A549 (cell line): ENCODE measurements at regions not wholly inside any gene's neighbourhood (a gene's known extent, or its start where the extent isn't known, plus 50 kb on each side); places are given as distances from the start of the nearest gene placed in this dataset.
A peak's percentile ranks its signal among the peaks of the same experiment; 100 is the strongest.

Experiments used
- ATOH8 ChIP-seq: fragments of 250-450 bp; sonication (Bioruptor Pico); IDR thresholded peaks from 2 replicates; pipeline ENCODE4 v1.5.0; 2020; ENCODE audit warnings: low read depth, mild to moderate bottlenecking, moderate library complexity
- BHLHE40 ChIP-seq: IDR thresholded peaks from 2 replicates; pipeline ENCODE4 v1.6.1; 2012; ENCODE audit warnings: low read depth, low read length, inconsistent platforms
- CBX8 ChIP-seq: fragments of 200-600 bp; sonication (generic); IDR thresholded peaks from 2 replicates; pipeline ENCODE4 v1.6.1; 2016
- CHD4 ChIP-seq: fragments of 200-600 bp; sonication (generic); IDR thresholded peaks from 2 replicates; pipeline ENCODE4 v1.6.1; 2016; ENCODE audit warnings: antibody characterized with exemption, mild to moderate bottlenecking, borderline replicate concordance
- CTCF ChIP-seq: fragments of >200 bp; sonication (Bioruptor Twin); formaldehyde crosslinking; IDR thresholded peaks from 3 replicates; pipeline ENCODE4 v1.5.1; 2016
- EHF ChIP-seq: fragments of 250-450 bp; sonication (Bioruptor Pico); IDR thresholded peaks from 2 replicates; pipeline ENCODE4 v1.5.0; 2020; ENCODE audit warnings: mild to moderate bottlenecking
- EHMT2 ChIP-seq: fragments of 200-600 bp; sonication (generic); IDR thresholded peaks from 2 replicates; pipeline ENCODE4 v1.6.1; 2016; ENCODE audit warnings: antibody characterized with exemption, low read depth, mild to moderate bottlenecking, moderate library complexity
- EP300 ChIP-seq, 2 experiments: fragments of >200 bp; sonication (Bioruptor Twin); formaldehyde crosslinking; IDR thresholded peaks; 2 replicates in 1 of 2; 3 replicates in 1 of 2; pipeline ENCODE4 v1.6.1; 2016 to 2017
- FOSB ChIP-seq: fragments of 250-450 bp; sonication (Bioruptor Pico); IDR thresholded peaks from 2 replicates; pipeline ENCODE4 v1.5.0; 2020; ENCODE audit warnings: mild to moderate bottlenecking, moderate library complexity
- FOXS1 ChIP-seq: fragments of 250-450 bp; sonication (Bioruptor Pico); IDR thresholded peaks from 2 replicates; pipeline ENCODE4 v1.5.0; 2020; ENCODE audit warnings: mild to moderate bottlenecking, moderate library complexity
- HDAC2 ChIP-seq: fragments of 200-600 bp; sonication (generic); IDR thresholded peaks from 2 replicates; pipeline ENCODE4 v1.6.1; 2016
- HOXA7 ChIP-seq: fragments of 250-450 bp; sonication (Bioruptor Pico); IDR thresholded peaks from 2 replicates; pipeline ENCODE4 v1.5.0; 2020; ENCODE audit warnings: mild to moderate bottlenecking, moderate library complexity
- HOXB13 ChIP-seq: fragments of 250-450 bp; sonication (Bioruptor Pico); IDR thresholded peaks from 2 replicates; pipeline ENCODE4 v1.5.0; 2020; ENCODE audit warnings: low read depth, mild to moderate bottlenecking, moderate library complexity
- HOXB5 ChIP-seq: fragments of 250-450 bp; sonication (Bioruptor Pico); IDR thresholded peaks from 2 replicates; pipeline ENCODE4 v1.5.0; 2020; ENCODE audit warnings: mild to moderate bottlenecking, moderate library complexity
- KDM1A ChIP-seq: fragments of 200-600 bp; sonication (generic); IDR thresholded peaks from 2 replicates; pipeline ENCODE4 v1.6.1; 2016; ENCODE audit warnings: low read depth, mild to moderate bottlenecking
- NFE2L2 ChIP-seq: fragments of 150-350 bp; conservative IDR thresholded peaks from 2 replicates; pipeline ENCODE4 v1.6.1; 2014; ENCODE audit warnings: low read length
- NPAS2 ChIP-seq: fragments of 250-450 bp; sonication (Bioruptor Pico); IDR thresholded peaks from 2 replicates; pipeline ENCODE4 v1.8.0; 2022; ENCODE audit warnings: mild to moderate bottlenecking, moderate library complexity, borderline replicate concordance
- NR3C1 ChIP-seq: fragments of >200 bp; sonication (Bioruptor Twin); formaldehyde crosslinking; IDR thresholded peaks from 3 replicates; pipeline ENCODE4 v1.6.1; 2017
- PBX3 ChIP-seq: IDR thresholded peaks from 2 replicates; pipeline ENCODE4 v1.6.1; 2012
- PHF8 ChIP-seq: fragments of 200-600 bp; sonication (generic); IDR thresholded peaks from 2 replicates; pipeline ENCODE4 v1.6.1; 2016; ENCODE audit warnings: low read depth, mild to moderate bottlenecking, antibody characterized with exemption, moderate library complexity, borderline replicate concordance
- POLR2A ChIP-seq: IDR thresholded peaks from 2 replicates; pipeline ENCODE4 v1.6.1; 2012; ENCODE audit warnings: mild to moderate bottlenecking, low read length
- RAD21 ChIP-seq, 2 experiments: fragments of >200 bp in 1 of 2; sonication (Bioruptor Twin) in 1 of 2; formaldehyde crosslinking in 1 of 2; IDR thresholded peaks in 1 of 2; conservative IDR thresholded peaks in 1 of 2; 2 replicates in 1 of 2; 3 replicates in 1 of 2; pipeline ENCODE4 v1.6.1; 2012 to 2018; ENCODE audit warnings: inconsistent platforms in 1 of 2
- REST ChIP-seq: fragments of 200-600 bp; sonication (generic); IDR thresholded peaks from 2 replicates; pipeline ENCODE4 v1.6.1; 2016; ENCODE audit warnings: antibody characterized with exemption, mild to moderate bottlenecking, moderate library complexity
- SMC3 ChIP-seq: fragments of >200 bp; sonication (Bioruptor Twin); formaldehyde crosslinking; IDR thresholded peaks from 3 replicates; pipeline ENCODE4 v1.6.1; 2018; ENCODE audit warnings: inconsistent platforms
- TFCP2L1 ChIP-seq: fragments of 250-450 bp; sonication (Bioruptor Pico); IDR thresholded peaks from 2 replicates; pipeline ENCODE4 v1.5.0; 2021; ENCODE audit warnings: mild to moderate bottlenecking
- ZFP36 ChIP-seq: fragments of 450-650 bp; IDR thresholded peaks from 2 replicates; pipeline ENCODE4 v1.6.1; 2014; ENCODE audit warnings: borderline replicate concordance; ENCODE audit not compliant: partially characterized antibody
- ZNF302 ChIP-seq: fragments of 250-450 bp; sonication (Bioruptor Pico); IDR thresholded peaks from 2 replicates; pipeline ENCODE4 v1.9.0; 2021; ENCODE audit warnings: inconsistent platforms, mild to moderate bottlenecking, moderate library complexity
- TF ChIP-seq, protein P1 (sequence below): fragments of >200 bp; sonication (Bioruptor Twin); formaldehyde crosslinking; IDR thresholded peaks from 3 replicates; pipeline ENCODE4 v1.6.1; 2016
- TF ChIP-seq, protein P2 (sequence below): fragments of 150-350 bp; IDR thresholded peaks from 2 replicates; pipeline ENCODE4 v1.6.1; 2014; ENCODE audit warnings: low read depth, mild to moderate bottlenecking, low read length
- TF ChIP-seq, protein P3 (sequence below): fragments of 450-650 bp; IDR thresholded peaks from 2 replicates; pipeline ENCODE4 v1.6.1; 2014; ENCODE audit warnings: antibody characterized with exemption
- TF ChIP-seq, protein P4 (sequence below): IDR thresholded peaks from 2 replicates; pipeline ENCODE4 v1.6.1; 2012
- TF ChIP-seq, protein P5 (sequence below): fragments of >200 bp; sonication (Bioruptor Twin); formaldehyde crosslinking; IDR thresholded peaks from 2 replicates; pipeline ENCODE4 v1.6.1; 2016

GRCh38 chr10:4725917-4726606 is 99.9 kb upstream of the AKR1E2 start (continued):
- TF ChIP-seq, protein P1, sequence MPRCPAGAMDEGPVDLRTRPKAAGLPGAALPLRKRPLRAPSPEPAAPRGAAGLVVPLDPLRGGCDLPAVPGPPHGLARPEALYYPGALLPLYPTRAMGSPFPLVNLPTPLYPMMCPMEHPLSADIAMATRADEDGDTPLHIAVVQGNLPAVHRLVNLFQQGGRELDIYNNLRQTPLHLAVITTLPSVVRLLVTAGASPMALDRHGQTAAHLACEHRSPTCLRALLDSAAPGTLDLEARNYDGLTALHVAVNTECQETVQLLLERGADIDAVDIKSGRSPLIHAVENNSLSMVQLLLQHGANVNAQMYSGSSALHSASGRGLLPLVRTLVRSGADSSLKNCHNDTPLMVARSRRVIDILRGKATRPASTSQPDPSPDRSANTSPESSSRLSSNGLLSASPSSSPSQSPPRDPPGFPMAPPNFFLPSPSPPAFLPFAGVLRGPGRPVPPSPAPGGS: peak; percentile 91; the same call in 2 of the 3 replicates
- TF ChIP-seq CBX8 (no peak), FOXS1 (CRISPR knock-in tag) (peak; percentile 19; the same call in 1 of the 2 replicates), FOSB (CRISPR knock-in tag) (peak; percentile 77; the same call in 1 of the 2 replicates), EP300 (IDR thresholded peaks at IDR 0.05) (peak; percentile 72 to 87; a peak in 3 of 5 replicates), PHF8 (no peak), ATOH8 (CRISPR knock-in tag) (no peak), RAD21 (conservative IDR thresholded peaks at IDR 0.05 in 1 of 2, IDR thresholded peaks at IDR 0.05 in 1 of 2) (peak; percentile 31 to 66), HOXB13 (CRISPR knock-in tag) (no peak), HDAC2 (no peak), HOXB5 (0 out of 2 replicates have a peak, but pooled peaks have one; percentile 34), EHF (CRISPR knock-in tag) (no peak), HOXA7 (CRISPR knock-in tag) (no peak), CTCF (no peak), EHMT2 (no peak), TFCP2L1 (no peak), NPAS2 (no peak), ZNF302 (CRISPR knock-in tag) (no peak), REST (no peak), NFE2L2 (no peak), POLR2A (no peak), KDM1A (no peak), ZFP36 (no peak), BHLHE40 (no peak), PBX3 (peak; percentile 80), NR3C1 (no peak), SMC3 (peak; percentile 66; the same call in 2 of the 3 replicates), CHD4 (no peak)
- TF ChIP-seq, protein P2, sequence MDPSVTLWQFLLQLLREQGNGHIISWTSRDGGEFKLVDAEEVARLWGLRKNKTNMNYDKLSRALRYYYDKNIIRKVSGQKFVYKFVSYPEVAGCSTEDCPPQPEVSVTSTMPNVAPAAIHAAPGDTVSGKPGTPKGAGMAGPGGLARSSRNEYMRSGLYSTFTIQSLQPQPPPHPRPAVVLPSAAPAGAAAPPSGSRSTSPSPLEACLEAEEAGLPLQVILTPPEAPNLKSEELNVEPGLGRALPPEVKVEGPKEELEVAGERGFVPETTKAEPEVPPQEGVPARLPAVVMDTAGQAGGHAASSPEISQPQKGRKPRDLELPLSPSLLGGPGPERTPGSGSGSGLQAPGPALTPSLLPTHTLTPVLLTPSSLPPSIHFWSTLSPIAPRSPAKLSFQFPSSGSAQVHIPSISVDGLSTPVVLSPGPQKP: no peak
- TF ChIP-seq, protein P3, sequence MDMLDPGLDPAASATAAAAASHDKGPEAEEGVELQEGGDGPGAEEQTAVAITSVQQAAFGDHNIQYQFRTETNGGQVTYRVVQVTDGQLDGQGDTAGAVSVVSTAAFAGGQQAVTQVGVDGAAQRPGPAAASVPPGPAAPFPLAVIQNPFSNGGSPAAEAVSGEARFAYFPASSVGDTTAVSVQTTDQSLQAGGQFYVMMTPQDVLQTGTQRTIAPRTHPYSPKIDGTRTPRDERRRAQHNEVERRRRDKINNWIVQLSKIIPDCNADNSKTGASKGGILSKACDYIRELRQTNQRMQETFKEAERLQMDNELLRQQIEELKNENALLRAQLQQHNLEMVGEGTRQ: no peak
- TF ChIP-seq, protein P4, sequence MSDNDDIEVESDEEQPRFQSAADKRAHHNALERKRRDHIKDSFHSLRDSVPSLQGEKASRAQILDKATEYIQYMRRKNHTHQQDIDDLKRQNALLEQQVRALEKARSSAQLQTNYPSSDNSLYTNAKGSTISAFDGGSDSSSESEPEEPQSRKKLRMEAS: peak; percentile 83
- TF ChIP-seq, protein P5, sequence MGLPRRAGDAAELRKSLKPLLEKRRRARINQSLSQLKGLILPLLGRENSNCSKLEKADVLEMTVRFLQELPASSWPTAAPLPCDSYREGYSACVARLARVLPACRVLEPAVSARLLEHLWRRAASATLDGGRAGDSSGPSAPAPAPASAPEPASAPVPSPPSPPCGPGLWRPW: no peak; the same call in 1 of the 2 replicates
